C4-2B (cell line): ENCODE measurements at regions not wholly inside any gene's neighbourhood (a gene's known extent, or its start where the extent isn't known, plus 50 kb on each side); places are given as distances from the start of the nearest gene placed in this dataset.

Source experiments
- H3K27ac ChIP-seq: fragments of 450-650 bp; 2 replicates; pipeline ENCODE4 v1.5.1; 2017
- CTCF ChIP-seq: fragments of 450-650 bp; conservative IDR thresholded peaks from 2 replicates; pipeline ENCODE4 v1.5.1; 2017; ENCODE audit warnings: mild to moderate bottlenecking
- ZFX ChIP-seq: fragments of 450-650 bp; IDR thresholded peaks from 2 replicates; pipeline ENCODE4 v1.6.1; 2017

- no peak for TF ChIP-seq ZFX
- no peak for TF ChIP-seq CTCF
Observed at GRCh38 chr5:82657033-82657699, 379.0 kb upstream of the RPS23 start.

GRCh38 chr5:82656341-82656761 lies 378.2 kb upstream of the RPS23 start:
- no peak overlapping the region for H3K27ac ChIP-seq
- no peak for TF ChIP-seq ZFX
- TF ChIP-seq CTCF = no peak

More at GRCh38 chr5:82657033-82657699, 379.0 kb upstream of the RPS23 start:
- H3K27ac ChIP-seq = no peak overlapping the region

- TF ChIP-seq CTCF = no peak
- TF ChIP-seq ZFX = no peak
- no peak overlapping the region for H3K27ac ChIP-seq
Observed at GRCh38 chr5:82655078-82655477, 376.9 kb upstream of the RPS23 start.

- no peak overlapping the region for H3K27ac ChIP-seq
- TF ChIP-seq CTCF = no peak
- TF ChIP-seq ZFX = no peak
Observed at GRCh38 chr5:82649943-82650342, 371.8 kb upstream of the RPS23 start.

GRCh38 chr5:82644766-82645165 lies 366.6 kb upstream of the RPS23 start:
- TF ChIP-seq ZFX = no peak
- H3K27ac ChIP-seq = no peak overlapping the region

- TF ChIP-seq CTCF = no peak
- TF ChIP-seq ZFX = no peak
- no peak overlapping the region for H3K27ac ChIP-seq
Observed at GRCh38 chr5:82644229-82644628, 366.1 kb upstream of the RPS23 start.

GRCh38 chr5:82642313-82642712 lies 364.2 kb upstream of the RPS23 start:
- TF ChIP-seq CTCF = no peak
- TF ChIP-seq ZFX = no peak
- no peak overlapping the region for H3K27ac ChIP-seq

- no peak for TF ChIP-seq ZFX
- peak; percentile 67 for TF ChIP-seq CTCF
Observed at GRCh38 chr5:82641331-82642003, 363.3 kb upstream of the RPS23 start.

More at GRCh38 chr5:82641331-82642003, 363.3 kb upstream of the RPS23 start:
- no peak overlapping the region for H3K27ac ChIP-seq
